SK-N-DZ (cell line): ENCODE measurements at regions not wholly inside any gene's neighbourhood (a gene's known extent, or its start where the extent isn't known, plus 50 kb on each side); places are given as distances from the start of the nearest gene placed in this dataset.

Source experiments
- DNase-seq: peaks from one replicate; pipeline ENCODE4 v3.0.0-alpha.2; 2015; ENCODE audit warnings: low spot score

DNA sequence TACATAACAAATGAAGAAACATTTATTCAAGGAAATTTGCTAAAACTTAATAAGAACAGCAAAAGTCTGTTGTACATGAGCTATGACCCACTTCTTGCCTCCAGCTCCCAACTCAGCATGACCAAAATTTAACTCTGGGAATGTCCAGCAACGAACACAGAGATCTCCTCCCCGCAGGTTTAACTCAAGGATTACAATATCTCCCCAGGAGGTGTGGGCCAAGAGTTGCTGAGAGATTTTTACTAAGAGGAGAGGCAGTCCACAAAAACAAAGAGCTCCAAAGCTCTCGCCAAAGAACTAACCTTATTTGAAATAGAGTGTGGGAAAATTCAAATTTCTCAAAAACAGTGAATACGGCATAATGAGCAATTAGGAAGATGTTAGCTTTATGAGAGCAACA lies 318.5 kb downstream of the GRB14 start:
- DNase-seq: no peak

DNA sequence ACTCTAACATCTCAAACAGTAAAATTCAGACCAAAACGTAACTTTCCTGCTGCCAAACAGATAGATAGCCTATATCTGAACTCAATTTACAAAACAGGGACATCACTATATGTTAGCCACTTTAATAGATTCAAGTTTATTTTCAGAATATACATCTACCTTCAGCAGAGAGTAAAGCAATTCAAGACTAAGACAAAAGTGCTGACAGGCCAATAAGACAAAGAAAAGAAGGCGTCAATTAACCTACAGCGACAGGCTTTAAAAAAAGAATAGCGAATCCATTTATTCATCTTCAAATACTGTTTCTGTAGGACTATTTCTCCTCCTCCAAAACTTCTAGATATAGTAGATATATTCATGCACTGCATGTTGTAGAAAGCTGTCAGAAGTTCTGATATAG lies 333.0 kb downstream of the GRB14 start:
- DNase-seq: no peak

GRCh38 chr2:164287056-164287455 lies 334.2 kb downstream of the GRB14 start:
- no peak for DNase-seq

- DNase-seq: no peak
Measured at GRCh38 chr2:164285576-164285975, 335.7 kb downstream of the GRB14 start.

DNA sequence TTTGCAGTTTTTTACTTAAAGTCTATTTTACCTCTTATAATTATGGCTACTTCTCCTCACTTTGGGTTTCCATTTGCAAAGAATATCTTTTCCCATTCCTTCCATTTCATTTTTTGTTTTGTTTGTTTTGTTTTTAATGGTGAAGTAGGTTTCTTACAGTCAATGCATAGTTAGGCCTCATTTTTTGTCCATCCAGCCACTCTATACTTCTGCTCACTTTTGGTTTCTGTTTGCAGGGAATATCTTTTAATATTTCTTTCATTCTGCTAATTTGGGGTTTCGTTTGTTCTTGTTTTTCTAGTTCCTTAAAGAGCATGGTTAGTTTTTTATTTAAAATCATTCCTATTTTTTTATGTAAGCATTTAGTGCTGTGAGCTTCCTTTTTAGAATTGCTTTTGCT lies 339.4 kb downstream of the GRB14 start:
- DNase-seq: no peak

DNA sequence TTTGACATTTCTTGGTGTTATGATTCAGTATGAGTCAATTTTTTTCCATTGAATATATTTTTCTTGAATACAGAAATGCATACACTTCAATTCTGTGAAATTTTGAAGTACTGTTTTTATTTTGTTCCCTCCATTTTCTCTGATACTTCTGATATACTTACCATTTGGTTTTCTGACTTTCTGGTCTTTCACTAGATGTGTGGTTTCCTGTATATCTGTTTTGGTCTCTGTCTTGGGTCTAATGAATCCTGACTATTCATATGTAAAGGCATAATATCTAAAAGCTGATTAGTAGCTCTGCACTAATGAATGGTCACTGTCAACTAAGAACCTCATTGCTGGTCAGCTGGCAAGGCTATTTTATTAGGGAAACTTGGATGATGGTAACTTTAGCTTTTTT lies 345.6 kb downstream of the GRB14 start:
- no peak for DNase-seq

DNA sequence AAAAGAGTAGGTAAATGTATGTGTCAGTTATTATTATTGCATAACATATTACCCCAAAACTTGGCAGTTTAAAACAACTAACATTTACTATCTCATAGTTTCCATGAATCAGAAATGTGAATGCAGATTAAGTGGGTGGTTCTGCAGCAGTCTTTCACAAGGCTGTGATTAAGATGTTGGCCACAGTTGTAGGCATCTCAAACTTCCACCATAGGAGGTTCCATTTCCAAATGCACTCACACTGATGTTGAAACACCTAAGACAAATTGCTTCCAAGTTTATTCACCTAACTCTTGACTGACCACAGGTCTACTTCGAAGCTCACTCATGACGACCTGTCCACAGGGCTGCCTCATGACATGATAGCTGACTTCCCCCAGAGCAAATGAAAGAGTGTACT lies 360.8 kb downstream of the GRB14 start:
- no peak for DNase-seq

DNA sequence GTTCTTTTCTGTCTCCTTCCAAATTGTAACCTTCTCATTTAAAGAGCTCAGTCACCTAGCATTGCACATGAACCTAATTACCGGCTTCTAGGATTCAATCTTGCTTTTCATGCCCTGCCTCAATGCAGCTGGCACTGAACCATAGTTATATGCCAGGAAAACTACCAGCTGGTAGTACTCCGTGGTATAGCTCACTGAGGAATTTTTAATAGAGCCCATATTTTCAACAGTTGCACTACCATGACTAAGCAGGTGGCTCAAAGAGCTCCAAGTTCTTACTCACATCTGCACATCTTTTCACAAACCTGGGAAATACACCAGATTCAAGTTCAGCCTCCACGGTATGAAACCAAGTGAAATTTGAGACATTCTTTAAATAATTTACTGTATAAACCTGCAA lies 363.5 kb downstream of the GRB14 start:
- no peak for DNase-seq

- DNase-seq: no peak
Measured at GRCh38 chr2:164252568-164253287, 368.6 kb downstream of the GRB14 start.

GRCh38 chr2:164243315-164243714 lies 378.0 kb downstream of the GRB14 start:
- DNase-seq: peak; percentile 55

GRCh38 chr2:164242409-164242808 lies 378.9 kb downstream of the GRB14 start:
- DNase-seq: no peak

DNA sequence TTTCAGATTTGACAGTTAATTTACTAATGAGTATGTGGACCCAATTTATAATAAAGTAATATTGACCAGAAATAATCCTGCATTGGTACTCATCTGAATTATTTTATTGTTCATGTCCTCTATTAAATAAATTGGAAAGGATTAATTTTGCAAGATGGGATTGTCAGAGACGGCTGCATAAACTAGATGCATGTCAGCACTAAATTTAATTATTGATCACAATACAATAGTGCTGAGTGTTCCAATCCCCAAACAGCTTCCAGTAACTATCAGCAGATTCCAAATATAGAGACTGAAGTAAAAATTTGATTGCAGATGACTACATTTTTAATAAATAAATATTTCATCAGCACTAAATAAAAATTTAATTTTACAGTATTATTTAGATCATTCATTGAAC lies 387.2 kb downstream of the GRB14 start:
- no peak for DNase-seq

GRCh38 chr2:164224007-164224406 lies 397.3 kb downstream of the GRB14 start:
- no peak for DNase-seq

DNA sequence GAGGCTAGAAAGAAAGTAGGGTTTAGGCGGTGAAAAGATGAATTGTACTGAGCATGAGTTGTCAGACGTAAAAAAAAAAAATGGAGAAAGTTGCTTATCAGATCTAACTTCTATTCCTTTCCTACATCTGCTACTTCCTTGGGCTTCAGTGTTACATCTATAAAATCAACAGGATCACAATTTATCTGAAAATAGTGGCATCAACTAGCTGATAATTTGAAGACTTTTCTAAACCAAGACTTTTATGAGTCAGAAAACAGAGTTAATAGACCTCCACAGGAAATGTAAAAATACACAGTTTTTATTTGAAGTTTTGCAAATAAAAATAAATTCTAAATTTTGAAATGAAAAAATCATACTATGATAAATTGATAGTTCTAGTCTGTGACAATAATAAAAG lies 399.8 kb downstream of the GRB14 start:
- no peak for DNase-seq

GRCh38 chr2:164220265-164220664 lies 401.0 kb downstream of the GRB14 start:
- DNase-seq: no peak

DNA sequence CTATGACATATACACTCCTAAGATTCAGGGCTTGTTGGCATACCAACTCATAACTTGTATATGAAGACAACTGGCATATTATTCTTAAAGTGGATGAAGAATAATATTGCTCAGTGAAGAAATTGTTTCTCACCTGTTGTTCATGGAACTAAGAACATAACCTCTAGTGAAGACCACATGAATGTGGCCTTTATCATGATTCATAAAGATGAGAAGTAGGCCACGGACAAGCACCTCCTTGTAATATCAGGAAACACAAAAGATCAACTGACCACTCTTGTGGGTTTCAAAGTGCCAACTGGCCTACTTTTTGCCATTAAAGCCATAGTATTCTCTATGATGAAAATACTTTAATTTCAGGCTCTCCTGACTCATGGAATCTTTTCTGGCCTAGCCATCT lies 407.4 kb downstream of the GRB14 start:
- no peak for DNase-seq

GRCh38 chr2:164205347-164205746 lies 415.9 kb downstream of the GRB14 start:
- no peak for DNase-seq

DNA sequence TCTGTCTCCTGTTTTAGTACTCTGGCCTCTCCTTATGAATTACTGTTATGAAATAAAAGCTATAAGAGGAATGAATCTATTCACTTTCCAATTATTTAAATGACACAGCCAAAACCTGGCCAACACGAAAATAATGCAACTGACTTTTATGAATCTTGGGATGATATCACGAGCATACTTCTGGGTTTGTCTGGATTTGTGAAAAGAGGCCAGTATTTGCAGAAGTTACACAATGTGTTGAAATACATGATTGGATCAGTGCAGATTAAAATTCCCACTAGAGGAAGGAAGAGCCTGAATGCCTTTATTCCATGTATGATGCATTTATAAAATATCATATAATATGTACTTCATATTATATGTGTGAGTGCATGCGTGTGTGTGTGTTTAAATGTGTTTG lies 418.2 kb downstream of the GRB14 start:
- DNase-seq: no peak

GRCh38 chr2:164198256-164198655 lies 423.0 kb downstream of the GRB14 start:
- no peak for DNase-seq

DNA sequence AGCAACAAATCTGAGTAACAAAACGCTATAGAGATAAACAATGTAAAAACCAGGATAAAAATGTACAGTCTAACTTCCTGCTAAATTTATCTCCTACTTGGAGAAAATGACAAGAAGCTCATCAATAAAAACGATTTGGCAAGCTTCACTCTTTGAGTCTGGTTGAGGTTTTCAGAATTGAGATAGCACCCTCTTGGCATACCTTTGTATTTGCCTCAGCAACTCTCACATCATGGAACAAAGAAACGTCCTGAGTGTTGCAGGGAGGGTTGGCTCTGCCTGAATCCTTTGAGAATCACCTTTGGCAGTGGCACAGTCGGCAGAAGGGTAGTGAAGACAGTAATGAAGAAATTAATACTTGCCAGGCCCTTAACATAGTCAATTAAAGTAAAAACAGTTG lies 430.6 kb downstream of the GRB14 start:
- no peak for DNase-seq

- DNase-seq: no peak
Measured at GRCh38 chr2:164189851-164190250, 431.4 kb downstream of the GRB14 start.

- no peak for DNase-seq
Measured at GRCh38 chr2:164187121-164187520, 434.2 kb downstream of the GRB14 start.

- DNase-seq: no peak
Measured at GRCh38 chr2:164186591-164186990, 434.7 kb downstream of the GRB14 start.

GRCh38 chr2:164182116-164182627 lies 439.1 kb downstream of the GRB14 start:
- no peak for DNase-seq
